ENCODE measurements at regions not wholly inside any gene's neighbourhood (a gene's known extent, or its start where the extent isn't known, plus 50 kb on each side); places are given as distances from the start of the nearest gene placed in this dataset.

DNA sequence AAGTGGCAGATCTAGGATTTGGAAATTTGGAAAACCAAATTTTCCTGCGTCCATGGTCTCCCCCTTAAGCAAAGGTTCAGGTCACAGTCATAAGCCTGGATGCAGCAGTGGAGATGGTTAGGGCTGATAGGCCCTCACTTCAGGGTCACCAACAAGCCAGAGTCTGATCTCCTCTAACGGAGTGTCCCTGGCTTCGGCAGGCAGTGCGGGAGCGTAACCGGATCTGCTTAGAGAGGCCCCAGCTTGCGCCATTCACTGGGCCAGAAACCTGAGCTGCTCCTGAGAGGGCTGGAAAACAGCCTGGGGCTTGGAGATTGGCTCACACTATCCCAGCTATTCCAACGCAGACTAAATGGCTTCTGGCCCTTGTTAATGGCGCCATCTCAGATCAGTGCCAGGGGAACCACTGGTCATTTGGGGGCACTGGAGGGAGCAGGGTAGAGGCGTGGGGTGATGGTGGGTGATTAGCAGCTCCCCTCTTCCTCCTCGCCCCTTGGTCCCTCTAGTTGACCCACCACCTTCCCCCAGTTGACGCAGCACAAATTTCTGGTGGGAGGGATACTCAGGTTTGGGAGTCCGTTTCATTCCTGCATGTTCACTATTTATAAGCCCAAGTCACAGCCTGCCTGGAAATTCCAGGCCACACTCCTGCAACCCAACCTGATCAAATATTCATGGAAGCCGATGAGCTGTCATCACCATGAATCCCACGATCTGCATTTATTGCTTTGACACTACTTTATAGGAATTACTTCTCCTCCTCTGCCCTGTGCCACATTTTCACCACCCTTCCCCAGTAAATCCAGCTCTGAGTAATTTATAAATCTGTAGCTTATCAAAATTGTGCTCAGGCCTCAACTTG lies 134.6 kb upstream of the CPEB4 start:
- no peaks in the 10 kb centered on the region for H3K4me1 ChIP-seq (ENCODE audit: control insufficient read depth in 1 of 2, extremely low read depth in 1 of 2, insufficient read depth in 2 of 2, low read length in 2 of 2)
- DNase-seq (no peak), ATAC-seq (replicated peaks in 1 of 4) (no peak)
- no peaks in the 10 kb centered on the region for H3K36me3 ChIP-seq (ENCODE audit: control insufficient read depth in 2 of 2, extremely low read depth in 1 of 2, insufficient read depth in 1 of 2, low read length in 1 of 2)
- H3K4me3 ChIP-seq (ENCODE audit: control insufficient read depth in 1 of 2, extremely low read depth in 1 of 2, low read length in 1 of 2): no peak overlapping the region
- no peaks in the 10 kb centered on the region for H3K9me3 Mint-ChIP-seq
- WGBS (ENCODE audit: insufficient coverage): 98% methylated on average over 9 of the region's 15 CpGs
- H3K27ac ChIP-seq (ENCODE audit: low read length): no peak overlapping the region
- no peak overlapping the region for H3K4me3 Mint-ChIP-seq
- peaks cover 0 to 14% of the 10 kb centered on the region in 2 experiments for H3K27me3 ChIP-seq (replicated peaks in 1 of 2; ENCODE audit: control insufficient read depth in 2 of 2, extremely low read depth in 1 of 2, insufficient read depth in 2 of 2, low read length in 1 of 2)
- ChIA-PET CTCF (no interaction called here), POLR2A (interaction anchor here in 1 of 2 donors (0.6 kb wide), 1 partner anchor 1009 kb away, joined by 3 read pairs; no protein-coding TSS in a partner anchor)
- H3K27me3 Mint-ChIP-seq: no peaks in the 10 kb centered on the region
- no peaks in the 10 kb centered on the region for H3K36me3 Mint-ChIP-seq
- H3K9me3 ChIP-seq: no peaks in the 10 kb centered on the region
- H3K27ac Mint-ChIP-seq: no peak overlapping the region
- H3K4me1 Mint-ChIP-seq: peaks cover 0 to 2% (median 0%) of the 10 kb centered on the region in 3 donors

DNA sequence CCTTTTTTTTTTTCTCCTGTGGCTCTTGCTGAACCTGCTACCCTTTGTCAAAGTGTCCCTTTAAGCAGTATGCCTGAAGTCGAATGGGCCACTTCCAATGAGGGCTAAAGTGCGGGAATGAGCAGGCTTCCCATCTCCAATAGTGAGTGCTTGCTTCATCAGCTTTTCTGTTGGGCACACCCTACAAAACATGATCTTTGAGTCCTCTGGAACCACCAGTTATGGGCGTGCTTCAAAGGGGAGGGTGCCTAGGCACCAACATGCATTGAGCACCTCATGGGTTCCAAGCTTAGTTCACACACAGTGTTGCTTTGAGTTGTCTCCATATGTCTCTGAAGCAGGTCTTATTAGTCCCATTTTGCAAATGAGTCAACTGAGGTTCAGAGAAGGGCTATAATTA lies 132.8 kb upstream of the CPEB4 start:
- Histone ChIP-seq H3K4me1 (ENCODE audit: control insufficient read depth in 1 of 2, extremely low read depth in 1 of 2, insufficient read depth in 2 of 2, low read length in 2 of 2) (no peaks in the 10 kb centered on the region), H3K27ac (ENCODE audit: low read length) (no peak overlapping the region), H3K4me3 (ENCODE audit: control insufficient read depth in 1 of 2, extremely low read depth in 1 of 2, low read length in 1 of 2) (no peak overlapping the region), H3K36me3 (ENCODE audit: control insufficient read depth in 2 of 2, extremely low read depth in 1 of 2, insufficient read depth in 1 of 2, low read length in 1 of 2) (no peaks in the 10 kb centered on the region), H3K27me3 (replicated peaks in 1 of 2; ENCODE audit: control insufficient read depth in 2 of 2, extremely low read depth in 1 of 2, insufficient read depth in 2 of 2, low read length in 1 of 2) (peaks cover 0 to 16% of the 10 kb centered on the region in 2 experiments), H3K9me3 (no peaks in the 10 kb centered on the region)
- Mint-ChIP-seq H3K27me3 (no peaks in the 10 kb centered on the region), H3K4me1 (peaks cover 0 to 2% (median 0%) of the 10 kb centered on the region in 3 donors), H3K9me3 (no peaks in the 10 kb centered on the region), H3K36me3 (no peaks in the 10 kb centered on the region), H3K4me3 (no peak overlapping the region), H3K27ac (no peak overlapping the region)
- POLR2A ChIA-PET: no interaction called here
- no peak for DNase-seq
- no peak for ATAC-seq (replicated peaks in 1 of 4)
- WGBS (ENCODE audit: insufficient coverage): 73% methylated on average over 3 of the region's 3 CpGs
- CTCF ChIA-PET: no interaction called here

DNA sequence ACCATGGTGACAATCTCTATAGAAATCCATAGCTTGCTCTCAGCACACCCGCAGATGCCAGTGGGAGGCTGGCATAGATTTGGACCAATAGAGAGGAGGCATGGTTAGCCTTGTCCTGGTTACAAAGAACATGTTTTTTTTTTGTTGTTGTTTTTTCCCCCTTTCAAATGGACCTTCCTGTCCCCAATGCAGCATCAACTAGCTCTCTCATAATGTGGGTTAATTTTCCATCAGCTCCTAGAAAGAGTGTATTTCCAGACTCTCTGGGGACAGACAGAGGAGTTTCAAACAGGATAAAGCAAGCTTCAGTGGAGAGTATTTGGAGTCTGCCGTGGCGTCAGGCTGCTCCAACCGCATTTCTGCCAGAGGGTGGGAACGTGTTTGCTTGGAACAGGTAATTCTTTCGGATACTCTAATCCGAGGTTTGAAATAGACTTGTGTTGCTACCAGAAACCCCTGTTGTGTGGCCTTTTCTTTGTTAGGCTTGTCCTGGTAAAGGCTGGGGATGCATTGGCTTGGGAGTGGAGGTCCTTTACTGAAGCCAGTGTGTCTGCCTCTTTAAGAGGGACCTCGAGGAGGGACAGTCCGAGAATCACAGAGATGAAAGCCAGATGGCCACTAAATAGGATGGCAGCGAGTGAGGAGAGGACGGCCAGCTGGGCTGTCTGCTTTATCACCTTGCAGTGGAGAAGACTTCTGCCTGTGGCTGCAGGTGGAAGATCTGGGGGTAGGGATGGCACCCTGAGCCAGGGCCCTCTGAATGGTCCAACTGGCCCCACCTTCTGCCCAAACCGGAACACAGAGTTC lies 130.5 kb upstream of the CPEB4 start:
- Histone ChIP-seq H3K27me3 (replicated peaks in 1 of 2; ENCODE audit: control insufficient read depth in 2 of 2, extremely low read depth in 1 of 2, insufficient read depth in 2 of 2, low read length in 1 of 2) (peaks cover 0 to 8% of the 10 kb centered on the region in 2 experiments), H3K4me3 (ENCODE audit: control insufficient read depth in 1 of 2, extremely low read depth in 1 of 2, low read length in 1 of 2) (no peak overlapping the region), H3K4me1 (ENCODE audit: control insufficient read depth in 1 of 2, extremely low read depth in 1 of 2, insufficient read depth in 2 of 2, low read length in 2 of 2) (no peaks in the 10 kb centered on the region), H3K9me3 (no peaks in the 10 kb centered on the region), H3K27ac (ENCODE audit: low read length) (no peak overlapping the region), H3K36me3 (ENCODE audit: control insufficient read depth in 2 of 2, extremely low read depth in 1 of 2, insufficient read depth in 1 of 2, low read length in 1 of 2) (no peaks in the 10 kb centered on the region)
- Mint-ChIP-seq H3K4me1 (no peaks in the 10 kb centered on the region), H3K27me3 (peaks cover 0 to 4% of the 10 kb centered on the region in 2 donors), H3K4me3 (no peak overlapping the region), H3K27ac (no peak overlapping the region), H3K36me3 (no peaks in the 10 kb centered on the region), H3K9me3 (no peaks in the 10 kb centered on the region)
- ATAC-seq (replicated peaks in 1 of 4) (no peak), DNase-seq (no peak)
- WGBS (ENCODE audit: insufficient coverage): 80% methylated on average over 10 of the region's 12 CpGs
- ChIA-PET CTCF (no interaction called here), POLR2A (no interaction called here)

DNA sequence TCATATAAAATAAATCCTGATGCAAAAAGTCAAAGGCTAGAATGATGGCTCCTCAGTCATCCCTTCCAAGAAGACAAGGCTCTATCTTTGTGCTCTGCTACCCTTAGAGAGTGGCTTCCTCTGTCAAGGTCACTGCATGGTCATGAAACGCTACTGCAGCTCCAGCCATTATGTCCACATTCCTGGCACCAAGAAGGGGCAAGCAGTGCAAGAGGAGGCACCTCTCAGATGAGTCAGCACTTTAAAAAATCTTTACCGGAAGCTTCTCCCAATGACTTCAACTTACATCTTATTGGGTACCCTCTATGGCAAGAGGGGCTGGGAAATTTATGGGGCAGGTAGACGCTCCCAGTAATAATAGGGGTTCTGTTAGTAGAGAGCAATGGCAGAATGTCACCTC lies 129.5 kb upstream of the CPEB4 start:
- Mint-ChIP-seq H3K9me3 (no peaks in the 10 kb centered on the region), H3K4me3 (no peak overlapping the region), H3K4me1 (no peaks in the 10 kb centered on the region), H3K36me3 (no peaks in the 10 kb centered on the region), H3K27ac (no peak overlapping the region), H3K27me3 (peaks cover 0 to 5% of the 10 kb centered on the region in 2 donors)
- no peak overlapping the region for H3K4me3 ChIP-seq (ENCODE audit: control insufficient read depth in 1 of 2, extremely low read depth in 1 of 2, low read length in 1 of 2)
- no peaks in the 10 kb centered on the region for H3K9me3 ChIP-seq
- no peak for ATAC-seq (replicated peaks in 1 of 4)
- H3K4me1 ChIP-seq (ENCODE audit: control insufficient read depth in 1 of 2, extremely low read depth in 1 of 2, insufficient read depth in 2 of 2, low read length in 2 of 2): no peaks in the 10 kb centered on the region
- DNase-seq: no peak
- H3K27ac ChIP-seq (ENCODE audit: low read length): no peak overlapping the region
- ChIA-PET CTCF (no interaction called here), POLR2A (interaction anchor here in 1 of 2 donors (0.7 kb wide), 1 partner anchor 62 kb away, joined by 3 read pairs; no protein-coding TSS in a partner anchor)
- no CpG with 5 or more reads among the region's 3 CpGs for WGBS (ENCODE audit: insufficient coverage)
- peaks cover 0 to 12% of the 10 kb centered on the region in 2 experiments for H3K27me3 ChIP-seq (replicated peaks in 1 of 2; ENCODE audit: control insufficient read depth in 2 of 2, extremely low read depth in 1 of 2, insufficient read depth in 2 of 2, low read length in 1 of 2)
- H3K36me3 ChIP-seq (ENCODE audit: control insufficient read depth in 2 of 2, extremely low read depth in 1 of 2, insufficient read depth in 1 of 2, low read length in 1 of 2): no peaks in the 10 kb centered on the region

DNA sequence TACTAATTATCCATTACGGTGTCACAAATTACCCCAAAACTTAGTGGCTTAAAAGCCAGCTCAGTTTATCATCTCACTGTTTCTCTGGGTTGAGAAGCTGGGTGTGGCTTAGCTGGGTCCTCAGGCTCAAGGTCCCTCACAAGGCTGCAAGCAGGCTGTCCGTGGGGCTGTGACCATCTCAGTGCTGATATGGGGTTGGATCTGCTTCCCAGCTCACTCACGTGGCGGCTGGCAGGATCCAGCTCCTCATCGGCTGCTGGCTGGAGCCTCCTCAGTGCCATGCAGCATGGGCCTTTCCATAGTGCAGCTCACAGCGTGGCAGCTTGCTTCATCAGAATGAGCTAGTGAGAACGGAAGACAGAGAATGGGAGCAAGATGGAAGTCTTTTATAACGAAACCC lies 128.5 kb upstream of the CPEB4 start:
- no peak for ATAC-seq (replicated peaks in 1 of 4)
- Mint-ChIP-seq H3K4me1 (no peaks in the 10 kb centered on the region), H3K36me3 (no peaks in the 10 kb centered on the region), H3K27me3 (peaks cover 0 to 6% of the 10 kb centered on the region in 2 donors), H3K27ac (no peak overlapping the region), H3K9me3 (no peaks in the 10 kb centered on the region), H3K4me3 (no peak overlapping the region)
- H3K27me3 ChIP-seq (replicated peaks in 1 of 2; ENCODE audit: control insufficient read depth in 2 of 2, extremely low read depth in 1 of 2, insufficient read depth in 2 of 2, low read length in 1 of 2): peaks cover 0 to 12% of the 10 kb centered on the region in 2 experiments
- POLR2A ChIA-PET: no interaction called here
- no peaks in the 10 kb centered on the region for H3K36me3 ChIP-seq (ENCODE audit: control insufficient read depth in 2 of 2, extremely low read depth in 1 of 2, insufficient read depth in 1 of 2, low read length in 1 of 2)
- no peak for DNase-seq
- H3K4me3 ChIP-seq (ENCODE audit: control insufficient read depth in 1 of 2, extremely low read depth in 1 of 2, low read length in 1 of 2): no peak overlapping the region
- no peak overlapping the region for H3K27ac ChIP-seq (ENCODE audit: low read length)
- no peaks in the 10 kb centered on the region for H3K9me3 ChIP-seq
- CTCF ChIA-PET: interaction anchor here in 1 of 2 donors (0.6 kb wide), 1 partner anchor 20 kb away, joined by 5 read pairs; no protein-coding TSS in a partner anchor
- 92% methylated on average over 4 of the region's 8 CpGs for WGBS (ENCODE audit: insufficient coverage)
- no peaks in the 10 kb centered on the region for H3K4me1 ChIP-seq (ENCODE audit: control insufficient read depth in 1 of 2, extremely low read depth in 1 of 2, insufficient read depth in 2 of 2, low read length in 2 of 2)

DNA sequence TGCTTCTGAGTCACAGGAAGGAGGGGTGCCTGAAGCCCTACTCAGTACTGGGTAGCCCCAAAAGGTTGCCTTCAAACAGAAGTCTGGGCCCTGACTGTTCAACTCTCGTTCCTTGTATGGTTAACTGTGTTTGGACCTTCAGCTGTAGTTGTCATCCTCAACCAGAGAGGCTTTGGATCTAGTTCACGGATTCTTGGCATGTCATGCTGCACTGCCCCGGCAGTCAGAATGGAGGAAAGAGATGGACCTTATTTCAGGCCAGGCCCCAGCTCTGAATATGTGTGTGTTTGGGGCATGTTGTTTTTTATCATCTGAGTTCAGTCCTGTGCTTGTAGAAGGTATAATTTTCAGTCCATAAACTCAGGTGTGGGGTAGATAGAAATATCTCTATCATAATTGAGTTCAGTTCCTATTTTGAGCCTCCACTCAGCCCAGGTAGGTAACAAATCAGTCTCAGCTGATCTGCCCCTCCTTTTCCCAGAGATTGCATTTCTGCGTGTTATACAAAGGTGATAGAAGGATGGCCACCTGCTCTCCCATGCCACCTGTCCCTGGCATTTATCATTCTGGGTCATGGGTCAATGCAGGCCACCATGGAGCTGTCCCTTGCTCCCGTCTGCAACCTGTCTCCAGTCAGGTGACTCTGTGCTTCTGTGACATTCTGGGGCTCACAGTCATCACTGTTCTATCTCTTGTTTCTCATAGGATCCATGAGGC lies 127.5 kb upstream of the CPEB4 start:
- no peaks in the 10 kb centered on the region for H3K36me3 ChIP-seq (ENCODE audit: control insufficient read depth in 2 of 2, extremely low read depth in 1 of 2, insufficient read depth in 1 of 2, low read length in 1 of 2)
- Mint-ChIP-seq H3K27ac (no peak overlapping the region), H3K27me3 (peaks cover 0 to 6% of the 10 kb centered on the region in 2 donors), H3K9me3 (no peaks in the 10 kb centered on the region), H3K36me3 (no peaks in the 10 kb centered on the region), H3K4me3 (no peak overlapping the region), H3K4me1 (no peaks in the 10 kb centered on the region)
- H3K27me3 ChIP-seq (replicated peaks in 1 of 2; ENCODE audit: control insufficient read depth in 2 of 2, extremely low read depth in 1 of 2, insufficient read depth in 2 of 2, low read length in 1 of 2): peaks cover 0 to 12% of the 10 kb centered on the region in 2 experiments
- ATAC-seq (replicated peaks in 1 of 4): no peak
- H3K27ac ChIP-seq (ENCODE audit: low read length): no peak overlapping the region
- no peak overlapping the region for H3K4me3 ChIP-seq (ENCODE audit: control insufficient read depth in 1 of 2, extremely low read depth in 1 of 2, low read length in 1 of 2)
- 77% methylated on average over 5 of the region's 5 CpGs for WGBS (ENCODE audit: insufficient coverage)
- ChIA-PET POLR2A (no interaction called here), CTCF (no interaction called here)
- no peak for DNase-seq
- no peaks in the 10 kb centered on the region for H3K4me1 ChIP-seq (ENCODE audit: control insufficient read depth in 1 of 2, extremely low read depth in 1 of 2, insufficient read depth in 2 of 2, low read length in 2 of 2)
- no peaks in the 10 kb centered on the region for H3K9me3 ChIP-seq

All from T-cell (primary cell).